Uterus (tissue), 2 donors: ENCODE measurements at regions not wholly inside any gene's neighbourhood (a gene's known extent, or its start where the extent isn't known, plus 50 kb on each side); places are given as distances from the start of the nearest gene placed in this dataset.

Experiments used
- POLR2A ChIP-seq, 2 donors: fragments of 450-650 bp; IDR thresholded peaks; one replicate each; pipeline ENCODE4 v1.6.1; 2016; ENCODE audit warnings: antibody characterized with exemption in 2 of 2, mild to moderate bottlenecking in 1 of 2, moderate library complexity in 1 of 2
- TF ChIP-seq, protein P1 (sequence below), 4 experiments: fragments of 200-600 bp in 2 of 4; fragments of 450-650 bp in 2 of 4; sonication (generic) in 2 of 4; IDR thresholded peaks; one replicate each; pipeline ENCODE4 v1.5.1; 2016 to 2019; ENCODE audit warnings: antibody characterized with exemption in 4 of 4, mild to moderate bottlenecking in 2 of 4, moderate library complexity in 1 of 4

DNA sequence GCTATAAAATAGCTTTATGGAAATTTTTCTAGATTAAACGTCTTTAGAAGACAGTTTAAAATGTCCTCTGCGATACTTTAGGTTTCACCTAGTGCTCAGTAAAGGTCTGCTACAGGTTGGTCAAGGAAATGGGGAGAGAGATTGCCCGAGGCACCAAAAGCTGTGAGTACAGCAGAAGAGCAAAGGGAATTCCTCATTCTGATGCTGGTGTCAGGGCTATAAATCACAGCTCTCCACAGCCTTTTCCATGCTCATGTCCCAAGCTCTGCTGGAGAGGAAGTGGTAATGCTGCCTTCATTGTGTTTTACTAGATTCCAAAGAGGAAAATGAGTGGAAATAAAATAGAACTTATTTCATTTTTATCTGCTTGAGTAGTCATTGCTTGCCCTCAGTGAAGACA lies 2060.4 kb downstream of the ARAP2 start:
- TF ChIP-seq POLR2A (IDR thresholded peaks at IDR 0.05) = no peak
- TF ChIP-seq, protein P1, sequence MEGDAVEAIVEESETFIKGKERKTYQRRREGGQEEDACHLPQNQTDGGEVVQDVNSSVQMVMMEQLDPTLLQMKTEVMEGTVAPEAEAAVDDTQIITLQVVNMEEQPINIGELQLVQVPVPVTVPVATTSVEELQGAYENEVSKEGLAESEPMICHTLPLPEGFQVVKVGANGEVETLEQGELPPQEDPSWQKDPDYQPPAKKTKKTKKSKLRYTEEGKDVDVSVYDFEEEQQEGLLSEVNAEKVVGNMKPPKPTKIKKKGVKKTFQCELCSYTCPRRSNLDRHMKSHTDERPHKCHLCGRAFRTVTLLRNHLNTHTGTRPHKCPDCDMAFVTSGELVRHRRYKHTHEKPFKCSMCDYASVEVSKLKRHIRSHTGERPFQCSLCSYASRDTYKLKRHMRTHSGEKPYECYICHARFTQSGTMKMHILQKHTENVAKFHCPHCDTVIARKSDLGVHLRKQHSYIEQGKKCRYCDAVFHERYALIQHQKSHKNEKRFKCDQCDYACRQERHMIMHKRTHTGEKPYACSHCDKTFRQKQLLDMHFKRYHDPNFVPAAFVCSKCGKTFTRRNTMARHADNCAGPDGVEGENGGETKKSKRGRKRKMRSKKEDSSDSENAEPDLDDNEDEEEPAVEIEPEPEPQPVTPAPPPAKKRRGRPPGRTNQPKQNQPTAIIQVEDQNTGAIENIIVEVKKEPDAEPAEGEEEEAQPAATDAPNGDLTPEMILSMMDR (IDR thresholded peaks at IDR 0.05) = no peak
